Chondrocyte (in vitro differentiated cells): ENCODE measurements at regions not wholly inside any gene's neighbourhood (a gene's known extent, or its start where the extent isn't known, plus 50 kb on each side); places are given as distances from the start of the nearest gene placed in this dataset.

Experiments
- DNase-seq: peaks from one replicate; pipeline ENCODE4 v3.0.0; 2021; ENCODE audit warnings: mixed read lengths, low spot score
- H3K27ac Mint-ChIP-seq: one replicate; pipeline ENCODE4 v1.8.0; 2021; ENCODE audit warnings: mild to moderate bottlenecking, moderate library complexity, mixed read lengths; ENCODE audit not compliant: unreplicated experiment
- H3K27me3 Mint-ChIP-seq: 2 replicates; pipeline ENCODE4 v1.8.0; 2021; ENCODE audit warnings: low read depth, mixed read lengths
- H3K36me3 Mint-ChIP-seq: 2 replicates; pipeline ENCODE4 v1.8.0; 2021; ENCODE audit warnings: low read depth, mixed read lengths
- H3K4me1 Mint-ChIP-seq: 2 replicates; pipeline ENCODE4 v1.8.0; 2021; ENCODE audit warnings: low read depth, mild to moderate bottlenecking, mixed read lengths
- H3K4me3 Mint-ChIP-seq: one replicate; pipeline ENCODE4 v1.8.0; 2021; ENCODE audit warnings: mild to moderate bottlenecking, moderate library complexity, mixed read lengths; ENCODE audit not compliant: unreplicated experiment
- H3K9me3 Mint-ChIP-seq: 2 replicates; pipeline ENCODE4 v1.8.0; 2021; ENCODE audit warnings: low read depth, mixed read lengths
- TF ChIP-seq, protein P1 (sequence below): fragments of 200-600 bp; sonication (generic); IDR thresholded peaks from 2 replicates; pipeline ENCODE4 v1.5.0; 2021; ENCODE audit warnings: antibody characterized with exemption, mild to moderate bottlenecking, moderate library complexity

- H3K36me3 Mint-ChIP-seq: no peaks in the 10 kb centered on the region
- TF ChIP-seq, protein P1, sequence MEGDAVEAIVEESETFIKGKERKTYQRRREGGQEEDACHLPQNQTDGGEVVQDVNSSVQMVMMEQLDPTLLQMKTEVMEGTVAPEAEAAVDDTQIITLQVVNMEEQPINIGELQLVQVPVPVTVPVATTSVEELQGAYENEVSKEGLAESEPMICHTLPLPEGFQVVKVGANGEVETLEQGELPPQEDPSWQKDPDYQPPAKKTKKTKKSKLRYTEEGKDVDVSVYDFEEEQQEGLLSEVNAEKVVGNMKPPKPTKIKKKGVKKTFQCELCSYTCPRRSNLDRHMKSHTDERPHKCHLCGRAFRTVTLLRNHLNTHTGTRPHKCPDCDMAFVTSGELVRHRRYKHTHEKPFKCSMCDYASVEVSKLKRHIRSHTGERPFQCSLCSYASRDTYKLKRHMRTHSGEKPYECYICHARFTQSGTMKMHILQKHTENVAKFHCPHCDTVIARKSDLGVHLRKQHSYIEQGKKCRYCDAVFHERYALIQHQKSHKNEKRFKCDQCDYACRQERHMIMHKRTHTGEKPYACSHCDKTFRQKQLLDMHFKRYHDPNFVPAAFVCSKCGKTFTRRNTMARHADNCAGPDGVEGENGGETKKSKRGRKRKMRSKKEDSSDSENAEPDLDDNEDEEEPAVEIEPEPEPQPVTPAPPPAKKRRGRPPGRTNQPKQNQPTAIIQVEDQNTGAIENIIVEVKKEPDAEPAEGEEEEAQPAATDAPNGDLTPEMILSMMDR: no peak
- no peak for DNase-seq
- H3K27me3 Mint-ChIP-seq: no peaks in the 10 kb centered on the region
- no peak overlapping the region for H3K4me3 Mint-ChIP-seq
- H3K9me3 Mint-ChIP-seq: peaks cover 8% of the 10 kb centered on the region
- no peaks in the 10 kb centered on the region for H3K4me1 Mint-ChIP-seq
- no peak overlapping the region for H3K27ac Mint-ChIP-seq
These were observed 300.2 kb upstream of the SYNCRIP start for GRCh38 chr6:85942844-85943243.

- H3K9me3 Mint-ChIP-seq: peaks cover 32% of the 10 kb centered on the region
- no peak overlapping the region for H3K27ac Mint-ChIP-seq
- H3K4me1 Mint-ChIP-seq: no peaks in the 10 kb centered on the region
- H3K4me3 Mint-ChIP-seq: no peak overlapping the region
- H3K36me3 Mint-ChIP-seq: no peaks in the 10 kb centered on the region
- no peaks in the 10 kb centered on the region for H3K27me3 Mint-ChIP-seq
- TF ChIP-seq, protein P1: no peak
- no peak for DNase-seq
These were observed 294.2 kb upstream of the SYNCRIP start for GRCh38 chr6:85936916-85937315.

- Mint-ChIP-seq H3K27me3 (peaks cover 3% of the 10 kb centered on the region), H3K9me3 (peaks cover 10% of the 10 kb centered on the region), H3K36me3 (no peaks in the 10 kb centered on the region), H3K4me1 (no peaks in the 10 kb centered on the region), H3K27ac (no peak overlapping the region), H3K4me3 (no peak overlapping the region)
- DNase-seq: no peak
- TF ChIP-seq, protein P1: peak; percentile 82
These were observed 280.3 kb upstream of the SYNCRIP start for GRCh38 chr6:85923013-85923430.

DNA sequence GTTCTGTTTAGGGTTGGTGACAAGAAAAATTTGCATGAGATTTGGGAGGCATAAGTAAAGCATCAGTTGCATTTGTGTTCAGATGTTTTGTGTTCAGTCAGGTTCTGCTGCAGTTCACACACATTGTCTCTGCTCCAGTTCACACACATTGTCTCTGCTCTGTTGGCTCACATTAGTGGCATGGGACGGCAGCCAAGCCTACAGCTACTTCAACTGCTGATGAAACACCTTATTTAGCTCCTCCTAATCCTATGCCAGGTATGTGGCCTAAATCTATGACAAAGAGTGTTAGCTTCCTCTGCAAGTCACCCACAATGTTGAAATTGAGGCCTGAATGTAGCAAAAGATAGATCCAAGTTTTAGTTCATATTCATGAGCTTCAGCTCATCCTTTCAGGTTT is 278.1 kb upstream of the SYNCRIP start:
- no peak for DNase-seq
- TF ChIP-seq, protein P1: no peak
- Mint-ChIP-seq H3K9me3 (peaks cover 7% of the 10 kb centered on the region), H3K27ac (no peak overlapping the region), H3K4me3 (no peak overlapping the region), H3K27me3 (peaks cover 3% of the 10 kb centered on the region), H3K36me3 (no peaks in the 10 kb centered on the region), H3K4me1 (no peaks in the 10 kb centered on the region)

- TF ChIP-seq, protein P1: no peak
- no peak overlapping the region for H3K4me3 Mint-ChIP-seq
- no peaks in the 10 kb centered on the region for H3K4me1 Mint-ChIP-seq
- H3K9me3 Mint-ChIP-seq: no peaks in the 10 kb centered on the region
- no peak overlapping the region for H3K27ac Mint-ChIP-seq
- peaks cover 1% of the 10 kb centered on the region for H3K27me3 Mint-ChIP-seq
- H3K36me3 Mint-ChIP-seq: no peaks in the 10 kb centered on the region
- DNase-seq: no peak
These were observed 274.8 kb upstream of the SYNCRIP start for GRCh38 chr6:85917522-85917921.
